ENCODE measurements at regions not wholly inside any gene's neighbourhood (a gene's known extent, or its start where the extent isn't known, plus 50 kb on each side); places are given as distances from the start of the nearest gene placed in this dataset.

GRCh38 chr10:123494301-123494808 lies 171.8 kb upstream of the GPR26 start:
- TF ChIP-seq JUN (IDR thresholded peaks at IDR 0.05; ENCODE audit: low read depth, low read length) (no peak), CHD1 (IDR thresholded peaks at IDR 0.05; ENCODE audit: low read depth, low read length) (no peak), RAD21 (IDR thresholded peaks at IDR 0.05 in 1 of 2, conservative IDR thresholded peaks at IDR 0.05 in 1 of 2; ENCODE audit: low read depth in 2 of 2, low read length in 2 of 2) (no peak), CTCF (IDR thresholded peaks at IDR 0.05; ENCODE audit: control extremely low read depth in 1 of 3, insufficient read depth in 1 of 3, low read depth in 1 of 3, low read length in 3 of 3) (no peak), POLR2A (IDR thresholded peaks at IDR 0.05; ENCODE audit: control extremely low read depth in 1 of 2, low read depth in 2 of 2, low read length in 2 of 2) (no peak), EP300 (IDR thresholded peaks at IDR 0.05; ENCODE audit: borderline replicate concordance in 1 of 2, low read depth in 2 of 2, low read length in 2 of 2) (no peak), JUND (IDR thresholded peaks at IDR 0.05; ENCODE audit: low read length) (no peak), EZH2 (IDR thresholded peaks at IDR 0.05; ENCODE audit: low read depth, low read length, severe bottlenecking) (no peak), SUZ12 (IDR thresholded peaks at IDR 0.05; ENCODE audit: low read length) (no peak), PHF8 (conservative IDR thresholded peaks at IDR 0.05; ENCODE audit: low read depth, low read length) (no peak), KDM1A (IDR thresholded peaks at IDR 0.05; ENCODE audit: borderline replicate concordance, low read length) (no peak)

All from H1 (cell line).